CD4-positive, alpha-beta T cell treated with Interferon gamma for 1 hour (primary cell): ENCODE measurements at regions not wholly inside any gene's neighbourhood (a gene's known extent, or its start where the extent isn't known, plus 50 kb on each side); places are given as distances from the start of the nearest gene placed in this dataset.
A peak's percentile ranks its signal among the peaks of the same experiment; 100 is the strongest.
"Not testable (repeated sequence)": the region's sequence is repeated elsewhere in the genome, so short reads cannot be mapped to it uniquely, and the experiment has no call there.

Experiments used
- DNase-seq: peaks from one replicate; pipeline ENCODE4 v3.0.0-alpha.2; 2020

GRCh38 chr6:137545073-137545472, 50.9 kb upstream of the OLIG3 start:
- DNase-seq: no peak

GRCh38 chr6:137547186-137547585, 53.0 kb upstream of the OLIG3 start:
- no peak for DNase-seq

GRCh38 chr6:137547601-137548000, 53.4 kb upstream of the OLIG3 start:
- DNase-seq: no peak

- no peak for DNase-seq
Measured at GRCh38 chr6:137549106-137549505, 54.9 kb upstream of the OLIG3 start.

- no peak for DNase-seq
Measured at GRCh38 chr6:137550535-137550934, 56.3 kb upstream of the OLIG3 start.

- DNase-seq: no peak
Measured at GRCh38 chr6:137552146-137552545, 58.0 kb upstream of the OLIG3 start.

- no peak for DNase-seq
Measured at GRCh38 chr6:137552809-137553208, 58.6 kb upstream of the OLIG3 start.

GRCh38 chr6:137559521-137560183, 65.5 kb upstream of the OLIG3 start:
- DNase-seq: peak; percentile 28

GRCh38 chr6:137560184-137560563, 66.0 kb upstream of the OLIG3 start:
- DNase-seq: no peak

GRCh38 chr6:137568067-137568466, 73.9 kb upstream of the OLIG3 start:
- no peak for DNase-seq

GRCh38 chr6:137570393-137570792, 76.2 kb upstream of the OLIG3 start:
- DNase-seq: no peak

- peak; percentile 33 for DNase-seq
Measured at GRCh38 chr6:137571854-137572253, 77.7 kb upstream of the OLIG3 start.

GRCh38 chr6:137573739-137574138, 79.5 kb upstream of the OLIG3 start:
- no peak for DNase-seq

- DNase-seq: no peak
Measured at GRCh38 chr6:137579612-137580011, 85.4 kb upstream of the OLIG3 start.

- no peak for DNase-seq
Measured at GRCh38 chr6:137581019-137581707, 87.0 kb upstream of the OLIG3 start.

- DNase-seq: not testable (repeated sequence)
Measured at GRCh38 chr6:137583519-137583918, 89.3 kb upstream of the OLIG3 start.

- DNase-seq: no peak
Measured at GRCh38 chr6:137588472-137588871, 94.3 kb upstream of the OLIG3 start.

- peak; percentile 69 for DNase-seq
Measured at GRCh38 chr6:137589067-137589848, 95.1 kb upstream of the OLIG3 start.

GRCh38 chr6:137590684-137591083, 96.5 kb upstream of the OLIG3 start:
- DNase-seq: no peak

GRCh38 chr6:137601471-137601870, 107.3 kb upstream of the OLIG3 start:
- DNase-seq: no peak

GRCh38 chr6:137602313-137603197, 108.4 kb upstream of the OLIG3 start:
- no peak for DNase-seq

- DNase-seq: no peak
Measured at GRCh38 chr6:137610702-137611101, 116.5 kb upstream of the OLIG3 start.

- no peak for DNase-seq
Measured at GRCh38 chr6:137623293-137623692, 129.1 kb upstream of the OLIG3 start.
